ENCODE measurements at regions not wholly inside any gene's neighbourhood (a gene's known extent, or its start where the extent isn't known, plus 50 kb on each side); places are given as distances from the start of the nearest gene placed in this dataset.

DNA sequence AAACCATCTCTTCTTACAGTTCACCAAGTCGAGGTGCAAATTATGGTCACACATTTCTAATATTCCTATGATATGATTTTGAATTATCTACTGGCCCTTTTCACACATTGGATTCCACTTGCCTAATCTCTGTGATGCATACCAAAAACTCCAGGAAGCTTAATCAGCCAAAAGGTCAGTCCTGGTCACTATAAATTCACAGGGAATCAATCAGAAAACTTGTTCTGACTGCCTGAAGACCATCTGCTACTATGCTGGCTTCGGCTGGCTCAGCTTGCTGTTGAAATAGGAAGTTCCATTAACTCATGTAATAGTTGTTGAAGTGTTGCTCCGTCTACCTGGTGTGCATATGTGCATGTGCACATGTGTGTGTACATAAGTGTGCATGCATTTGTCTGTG, 142.8 kb upstream of the FLRT2 start:
- ATAC-seq = no peak
- Mint-ChIP-seq H3K9me3 (ENCODE audit: low read depth) (no peaks in the 10 kb centered on the region), H3K4me3 (no peak overlapping the region), H3K27ac (no peak overlapping the region), H3K27me3 (no peaks in the 10 kb centered on the region), H3K36me3 (ENCODE audit: low read depth) (no peaks in the 10 kb centered on the region), H3K4me1 (no peaks in the 10 kb centered on the region)
- intact Hi-C loops (cut with DNase I, micrococcal nuclease) = no loop called here
- POLR2A ChIA-PET = no interaction called here
- CTCF ChIA-PET = no interaction called here
- DNase-seq = no peak

DNA sequence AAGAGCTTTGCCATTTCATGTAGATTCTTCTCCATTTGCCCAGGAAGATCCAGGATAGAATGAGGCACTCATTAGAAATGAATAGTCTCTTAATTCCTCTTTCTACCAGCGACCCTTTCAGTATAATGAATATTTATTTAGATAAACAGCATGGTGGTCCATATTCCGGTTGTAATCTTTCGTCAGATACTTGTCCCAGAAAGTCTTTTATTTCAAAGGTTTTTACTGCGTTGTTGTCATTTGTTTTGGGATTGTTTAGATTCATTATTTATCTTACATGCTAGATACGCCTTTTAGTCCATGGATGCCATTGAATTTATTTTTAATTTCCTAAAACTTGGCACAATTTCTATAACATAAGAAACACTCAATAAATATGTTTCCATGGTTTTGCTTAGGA, 139.7 kb upstream of the FLRT2 start:
- no peak for ATAC-seq
- no peak overlapping the region for H3K4me3 Mint-ChIP-seq
- POLR2A ChIA-PET = no interaction called here

DNA sequence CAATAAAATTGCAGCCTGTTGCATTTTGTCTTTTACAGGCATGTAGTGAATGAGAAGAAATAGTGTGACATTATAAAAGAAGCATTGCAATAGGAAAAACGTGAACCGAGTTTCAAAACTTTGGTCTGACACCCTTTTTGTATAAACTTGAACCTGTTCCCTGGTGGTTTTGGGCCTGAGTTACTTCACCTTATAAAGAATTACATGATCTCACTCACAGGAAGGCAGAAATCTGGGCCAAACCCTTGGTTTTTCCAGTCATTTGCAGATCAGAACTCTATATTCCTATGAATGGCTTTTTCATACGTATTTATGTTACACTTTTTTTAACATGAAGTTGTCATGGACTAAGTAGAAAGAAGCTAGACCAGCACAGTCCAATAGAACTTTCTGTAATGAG, 138.5 kb upstream of the FLRT2 start:
- ATAC-seq (no peak), DNase-seq (no peak)
- CTCF ChIA-PET = interaction anchor here (0.9 kb wide), 1 partner anchor 13 kb away, joined by 4 read pairs; no protein-coding TSS in a partner anchor
- H3K9me3 Mint-ChIP-seq (ENCODE audit: low read depth) = no peaks in the 10 kb centered on the region
- no peak overlapping the region for H3K27ac Mint-ChIP-seq
- no peak overlapping the region for H3K4me3 Mint-ChIP-seq
- intact Hi-C loops (cut with DNase I, micrococcal nuclease) = no loop called here
- H3K27me3 Mint-ChIP-seq = no peaks in the 10 kb centered on the region
- POLR2A ChIA-PET = no interaction called here
- H3K36me3 Mint-ChIP-seq (ENCODE audit: low read depth) = no peaks in the 10 kb centered on the region
- no peaks in the 10 kb centered on the region for H3K4me1 Mint-ChIP-seq

More for the DNA sequence above, 139.7 kb upstream of the FLRT2 start:
- Mint-ChIP-seq H3K9me3 (ENCODE audit: low read depth) (no peaks in the 10 kb centered on the region), H3K27ac (no peak overlapping the region), H3K4me1 (no peaks in the 10 kb centered on the region), H3K36me3 (ENCODE audit: low read depth) (no peaks in the 10 kb centered on the region), H3K27me3 (no peaks in the 10 kb centered on the region)
- no peak for DNase-seq
- CTCF ChIA-PET = no interaction called here
- intact Hi-C loops (cut with DNase I, micrococcal nuclease) = no loop called here

DNA sequence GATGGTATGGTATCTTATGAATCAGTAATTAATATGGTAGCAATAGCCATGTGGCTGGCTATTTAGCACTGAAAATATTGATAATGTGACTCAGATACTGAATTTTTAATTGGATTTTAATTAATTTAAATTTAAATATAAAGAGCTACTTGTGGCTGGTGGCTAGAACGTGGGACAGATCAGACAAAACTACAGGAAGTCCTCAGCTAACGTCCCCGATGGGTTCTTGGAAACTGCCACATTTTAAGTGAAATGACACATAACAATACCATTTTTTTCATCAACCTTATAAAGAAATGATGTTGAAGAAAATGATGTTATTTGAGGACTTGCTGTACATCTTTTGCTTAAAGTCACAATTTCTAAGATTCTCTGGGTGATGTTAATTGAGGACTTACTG, 138.1 kb upstream of the FLRT2 start:
- intact Hi-C loops (cut with DNase I, micrococcal nuclease) = no loop called here
- no peak overlapping the region for H3K27ac Mint-ChIP-seq
- no peak for ATAC-seq
- H3K36me3 Mint-ChIP-seq (ENCODE audit: low read depth) = no peaks in the 10 kb centered on the region
- H3K9me3 Mint-ChIP-seq (ENCODE audit: low read depth) = no peaks in the 10 kb centered on the region
- no peak overlapping the region for H3K4me3 Mint-ChIP-seq
- POLR2A ChIA-PET = interaction anchor here (0.7 kb wide), 1 partner anchor 13 kb away, joined by 4 read pairs; no protein-coding TSS in a partner anchor
- no peaks in the 10 kb centered on the region for H3K4me1 Mint-ChIP-seq
- DNase-seq = no peak
- no peaks in the 10 kb centered on the region for H3K27me3 Mint-ChIP-seq
- CTCF ChIA-PET = interaction anchor here (0.9 kb wide), 1 partner anchor 14 kb away, joined by 4 read pairs; no protein-coding TSS in a partner anchor

DNA sequence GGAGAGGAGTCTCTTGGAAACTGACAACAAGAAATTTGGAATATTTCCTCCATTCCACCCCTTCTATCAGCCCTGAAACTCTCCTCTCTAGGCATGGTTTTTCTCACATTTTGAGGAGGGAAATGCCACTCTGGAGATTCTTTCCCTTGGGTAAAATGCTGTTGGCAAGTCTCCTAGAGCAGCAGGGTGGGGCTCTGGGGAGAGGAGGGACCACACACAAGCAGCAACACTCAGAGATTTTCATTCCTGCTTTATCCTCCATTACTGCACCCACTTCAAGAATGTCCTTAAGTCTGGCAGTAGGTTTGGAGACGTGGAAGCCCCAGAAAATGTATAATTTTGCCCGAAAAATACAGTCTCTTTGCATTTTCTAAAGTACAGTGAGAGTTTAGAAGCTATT, 130.8 kb upstream of the FLRT2 start:
- ChIA-PET POLR2A (no interaction called here), CTCF (no interaction called here)
- peaks cover 4% of the 10 kb centered on the region for H3K9me3 Mint-ChIP-seq (ENCODE audit: low read depth)
- H3K4me3 Mint-ChIP-seq = no peak overlapping the region
- no peak for DNase-seq
- ATAC-seq = no peak
- intact Hi-C loops (cut with DNase I, micrococcal nuclease) = no loop called here
- H3K36me3 Mint-ChIP-seq (ENCODE audit: low read depth) = no peaks in the 10 kb centered on the region
- H3K4me1 Mint-ChIP-seq = no peaks in the 10 kb centered on the region
- H3K27me3 Mint-ChIP-seq = no peaks in the 10 kb centered on the region
- no peak overlapping the region for H3K27ac Mint-ChIP-seq

DNA sequence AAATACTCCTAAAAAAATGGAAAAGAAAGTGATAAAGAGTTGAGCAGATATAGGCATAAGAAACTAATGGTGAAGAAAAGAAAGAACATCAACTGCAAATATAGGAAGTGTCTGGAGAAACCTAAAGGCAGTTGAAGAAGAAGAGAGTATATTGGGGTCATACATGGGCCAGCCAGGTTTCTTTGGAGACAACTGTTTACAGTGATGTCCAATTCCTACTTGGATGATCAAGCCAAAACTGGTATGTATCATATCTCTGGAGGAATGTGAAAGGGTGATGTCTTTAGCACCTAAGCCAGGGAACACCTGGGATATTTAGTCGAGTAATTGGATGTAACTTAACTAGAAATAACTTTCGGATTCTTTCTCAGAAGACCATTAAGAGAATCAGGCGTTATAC, 129.3 kb upstream of the FLRT2 start:
- Mint-ChIP-seq H3K36me3 (ENCODE audit: low read depth) (no peaks in the 10 kb centered on the region), H3K9me3 (ENCODE audit: low read depth) (peaks cover 4% of the 10 kb centered on the region), H3K4me1 (no peaks in the 10 kb centered on the region), H3K4me3 (no peak overlapping the region), H3K27ac (no peak overlapping the region), H3K27me3 (no peaks in the 10 kb centered on the region)
- intact Hi-C loops (cut with DNase I, micrococcal nuclease) = no loop called here
- DNase-seq = no peak
- ATAC-seq = no peak
- ChIA-PET CTCF (no interaction called here), POLR2A (no interaction called here)

DNA sequence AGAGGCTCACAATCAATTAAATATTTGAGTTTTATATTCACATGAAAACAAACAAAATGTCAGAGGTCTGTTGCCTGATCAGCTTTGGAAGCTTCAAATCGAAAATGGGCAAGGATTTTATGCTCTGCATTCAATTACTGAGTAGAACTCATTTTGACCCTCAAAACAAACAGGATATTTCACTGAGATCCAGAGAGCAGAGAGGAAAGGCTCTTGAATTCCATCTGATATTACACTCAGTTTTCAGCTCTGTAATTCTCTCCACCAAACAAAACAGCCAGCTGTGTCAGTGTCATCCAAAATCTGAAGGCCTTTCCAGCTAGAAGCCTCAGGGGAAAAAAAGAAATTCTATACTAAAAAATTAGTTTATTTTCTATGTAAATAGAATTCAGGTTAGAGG, 128.6 kb upstream of the FLRT2 start:
- ATAC-seq (no peak), DNase-seq (no peak)
- Mint-ChIP-seq H3K27me3 (no peaks in the 10 kb centered on the region), H3K27ac (no peak overlapping the region), H3K36me3 (ENCODE audit: low read depth) (no peaks in the 10 kb centered on the region), H3K4me1 (no peaks in the 10 kb centered on the region), H3K4me3 (no peak overlapping the region), H3K9me3 (ENCODE audit: low read depth) (peaks cover 4% of the 10 kb centered on the region)
- intact Hi-C loops (cut with DNase I, micrococcal nuclease) = no loop called here
- POLR2A ChIA-PET = no interaction called here
- CTCF ChIA-PET = no interaction called here

DNA sequence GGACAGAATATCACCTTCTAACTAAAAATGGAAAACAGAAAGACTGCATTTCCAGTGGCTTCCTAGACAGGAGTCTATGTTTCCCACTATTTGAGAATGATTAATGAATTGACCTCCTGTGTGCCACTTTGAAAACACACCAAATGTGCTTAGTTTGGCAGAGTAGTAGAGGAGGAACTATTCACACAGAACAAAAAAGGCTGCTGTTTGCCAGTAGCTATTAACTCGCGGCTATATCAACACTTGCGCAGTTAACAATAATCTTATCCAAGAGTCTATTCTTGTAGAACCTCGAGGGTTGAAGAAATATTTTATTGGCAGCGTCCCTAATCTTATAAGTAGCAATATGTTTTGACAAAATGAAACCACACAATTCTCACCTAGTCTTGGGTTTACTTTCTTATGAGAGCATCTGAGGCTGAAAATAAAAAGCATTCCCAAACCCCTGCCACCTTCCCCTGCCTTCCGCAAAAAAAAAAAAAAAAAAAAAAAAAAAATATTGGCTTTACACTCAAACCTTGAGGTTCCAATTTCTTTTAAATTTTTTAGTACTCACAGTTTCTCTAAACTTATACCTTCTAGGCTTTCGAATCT, 127.3 kb upstream of the FLRT2 start:
- POLR2A ChIA-PET = no interaction called here
- Mint-ChIP-seq H3K4me1 (no peaks in the 10 kb centered on the region), H3K4me3 (no peak overlapping the region), H3K36me3 (ENCODE audit: low read depth) (no peaks in the 10 kb centered on the region), H3K27me3 (no peaks in the 10 kb centered on the region), H3K9me3 (ENCODE audit: low read depth) (peaks cover 4% of the 10 kb centered on the region), H3K27ac (no peak overlapping the region)
- intact Hi-C loops (cut with DNase I, micrococcal nuclease) = no loop called here
- CTCF ChIA-PET = no interaction called here
- ATAC-seq = no peak
- DNase-seq = no peak

DNA sequence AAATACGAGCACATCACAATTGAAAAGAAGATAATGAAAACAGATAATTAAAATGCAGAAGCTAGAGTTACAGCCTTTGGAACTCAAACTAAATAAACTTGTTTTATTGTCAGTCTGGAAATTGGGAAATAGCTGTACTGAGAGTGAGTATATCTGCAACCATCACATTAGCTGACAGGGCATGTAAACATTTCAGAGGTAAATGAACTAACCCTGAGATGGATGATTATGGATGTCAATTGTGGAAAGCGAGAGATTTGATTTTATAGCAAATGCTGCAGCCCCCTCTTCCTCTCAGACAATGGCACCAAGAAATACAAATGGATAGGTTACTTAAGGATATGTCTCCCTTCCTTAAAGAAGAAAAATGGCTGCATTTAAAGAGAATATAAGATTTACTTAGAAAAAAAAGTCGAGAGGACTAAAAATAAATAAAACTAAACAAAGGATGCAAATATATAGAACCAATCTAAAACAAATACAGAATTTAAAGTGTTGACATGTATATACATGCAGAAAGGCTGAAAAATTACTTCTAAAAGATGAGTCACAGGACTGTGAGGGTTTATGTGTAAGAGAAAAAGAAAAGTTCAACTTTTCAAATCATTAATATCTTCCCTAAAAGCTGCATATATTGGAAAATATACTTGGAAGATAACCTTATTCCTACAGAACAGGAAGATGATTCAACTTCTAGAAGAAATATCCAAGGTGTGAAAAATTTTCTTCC, 120.3 kb upstream of the FLRT2 start:
- POLR2A ChIA-PET = no interaction called here
- Mint-ChIP-seq H3K4me1 (no peaks in the 10 kb centered on the region), H3K4me3 (no peak overlapping the region), H3K9me3 (ENCODE audit: low read depth) (no peaks in the 10 kb centered on the region), H3K27me3 (no peaks in the 10 kb centered on the region), H3K27ac (no peak overlapping the region), H3K36me3 (ENCODE audit: low read depth) (no peaks in the 10 kb centered on the region)
- CTCF ChIA-PET = no interaction called here
- ATAC-seq (no peak), DNase-seq (no peak)
- intact Hi-C loops (cut with DNase I, micrococcal nuclease) = no loop called here

DNA sequence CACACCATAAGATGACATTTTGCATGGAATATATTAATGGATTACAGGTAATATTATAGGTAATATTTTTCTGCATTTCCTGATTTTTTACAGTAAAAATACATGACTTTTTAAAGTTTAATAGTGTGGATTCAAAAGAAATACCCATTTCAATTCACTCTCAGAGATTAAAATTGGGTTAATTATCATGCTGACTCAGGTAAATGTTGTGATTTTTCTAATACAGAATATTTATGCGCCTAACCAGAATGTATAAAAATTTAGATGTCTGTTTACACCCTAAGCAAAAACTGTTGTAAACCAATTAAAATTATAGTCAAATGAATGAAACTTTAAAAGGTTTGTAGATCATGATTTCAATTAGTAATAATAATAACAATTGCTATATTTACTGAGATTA, 117.2 kb upstream of the FLRT2 start:
- intact Hi-C loops (cut with DNase I, micrococcal nuclease) = no loop called here
- no peaks in the 10 kb centered on the region for H3K27me3 Mint-ChIP-seq
- H3K4me1 Mint-ChIP-seq = no peaks in the 10 kb centered on the region
- ChIA-PET CTCF (no interaction called here), POLR2A (no interaction called here)
- no peaks in the 10 kb centered on the region for H3K9me3 Mint-ChIP-seq (ENCODE audit: low read depth)
- DNase-seq (no peak), ATAC-seq (no peak)
- no peak overlapping the region for H3K27ac Mint-ChIP-seq
- H3K36me3 Mint-ChIP-seq (ENCODE audit: low read depth) = no peaks in the 10 kb centered on the region
- no peak overlapping the region for H3K4me3 Mint-ChIP-seq

DNA sequence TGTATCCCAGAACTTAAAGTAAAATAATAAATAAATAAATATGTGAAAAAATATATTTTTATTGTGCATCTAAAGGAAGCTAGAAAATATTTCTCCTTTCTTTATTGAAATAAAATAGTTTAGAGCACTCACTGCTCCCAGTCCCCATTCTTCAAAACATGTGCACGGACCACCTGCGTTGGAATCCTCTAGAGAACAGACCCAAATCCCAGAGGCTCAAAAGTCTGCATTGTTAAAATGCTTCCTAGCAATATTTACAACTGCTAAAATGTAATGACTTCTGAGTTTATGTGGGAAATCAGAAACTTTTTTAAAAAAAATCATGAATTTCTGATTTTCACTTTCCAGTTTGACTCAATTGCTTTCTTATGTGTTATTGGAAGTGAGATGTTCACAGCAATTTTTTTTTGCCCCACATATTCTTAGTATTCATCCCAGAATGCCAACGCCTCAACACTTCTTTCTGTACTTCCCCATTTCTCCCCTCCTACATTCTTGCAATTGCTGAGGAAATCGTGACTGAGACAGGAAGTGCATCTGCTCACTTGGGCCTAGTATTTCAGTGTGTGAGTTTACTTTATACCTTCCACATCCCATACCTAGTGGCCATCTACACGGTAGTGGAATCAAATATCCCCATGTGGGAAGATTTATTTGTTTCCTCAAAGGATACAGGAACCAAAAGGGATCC, 116.0 kb upstream of the FLRT2 start:
- Mint-ChIP-seq H3K27me3 (no peaks in the 10 kb centered on the region), H3K36me3 (ENCODE audit: low read depth) (no peaks in the 10 kb centered on the region), H3K4me1 (no peaks in the 10 kb centered on the region), H3K27ac (no peak overlapping the region), H3K9me3 (ENCODE audit: low read depth) (no peaks in the 10 kb centered on the region), H3K4me3 (no peak overlapping the region)
- DNase-seq (no peak), ATAC-seq (no peak)
- CTCF ChIA-PET = interaction anchor here (0.6 to 0.7 kb wide), 2 partner anchors 46 to 140 kb away, joined by 3 read pairs; no protein-coding TSS in a partner anchor
- POLR2A ChIA-PET = no interaction called here
- intact Hi-C loops (cut with DNase I, micrococcal nuclease) = no loop called here

DNA sequence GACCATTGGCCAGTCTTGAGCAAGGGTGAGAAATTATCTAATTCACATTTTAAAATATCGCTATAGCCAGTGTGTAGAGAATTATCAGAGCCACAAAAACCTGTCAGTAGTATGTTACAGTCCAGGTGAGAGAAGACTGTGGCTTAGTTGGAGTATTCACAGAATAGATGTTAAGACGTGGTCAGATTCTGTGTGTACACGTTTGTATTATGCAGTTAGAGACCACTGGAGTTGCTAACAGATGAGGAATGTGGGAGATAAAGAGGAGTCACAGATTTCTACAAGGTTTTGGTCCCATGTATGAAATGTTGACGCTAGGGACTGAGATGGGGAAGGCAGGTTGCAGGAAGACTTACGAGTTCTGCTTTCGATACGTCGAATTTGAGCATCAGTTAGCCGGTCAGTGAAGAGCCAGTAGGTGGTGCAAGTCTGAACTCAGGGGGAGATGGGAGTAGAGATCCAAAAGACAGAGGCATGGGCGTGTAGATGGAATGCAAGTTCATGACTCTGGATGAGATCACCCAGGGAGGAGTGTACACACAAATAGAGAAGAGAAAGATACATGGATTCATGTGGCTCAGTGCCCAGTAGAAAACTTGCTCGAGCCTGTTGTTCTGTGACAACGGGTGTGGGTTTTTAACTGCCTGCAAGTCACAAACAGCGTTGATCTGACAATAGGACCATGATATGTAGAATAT, 114.8 kb upstream of the FLRT2 start:
- intact Hi-C loops (cut with DNase I, micrococcal nuclease) = no loop called here
- H3K27ac Mint-ChIP-seq = no peak overlapping the region
- ATAC-seq = no peak
- no peaks in the 10 kb centered on the region for H3K27me3 Mint-ChIP-seq
- ChIA-PET CTCF (interaction anchor here (0.7 kb wide), 1 partner anchor 141 kb away, joined by 3 read pairs; no protein-coding TSS in a partner anchor), POLR2A (no interaction called here)
- no peaks in the 10 kb centered on the region for H3K36me3 Mint-ChIP-seq (ENCODE audit: low read depth)
- H3K9me3 Mint-ChIP-seq (ENCODE audit: low read depth) = no peaks in the 10 kb centered on the region
- no peak overlapping the region for H3K4me3 Mint-ChIP-seq
- H3K4me1 Mint-ChIP-seq = no peaks in the 10 kb centered on the region
- no peak for DNase-seq
